Fibroblast of peridontal ligament (primary cell): ENCODE measurements at regions not wholly inside any gene's neighbourhood (a gene's known extent, or its start where the extent isn't known, plus 50 kb on each side); places are given as distances from the start of the nearest gene placed in this dataset.

Experiments used
- DNase-seq: peaks from one replicate; pipeline ENCODE4 v3.0.0-alpha.2; 2010; ENCODE audit errors: extremely low read depth

GRCh38 chr10:28250782-28251181, 52.1 kb downstream of the MPP7 start:
- peak; percentile 70 for DNase-seq

- DNase-seq = peak; percentile 13
These were observed 52.5 kb downstream of the MPP7 start for GRCh38 chr10:28250358-28250757.

GRCh38 chr10:28249512-28249911, 53.4 kb downstream of the MPP7 start:
- DNase-seq = no peak

- peak; percentile 64 for DNase-seq
These were observed 54.8 kb downstream of the MPP7 start for GRCh38 chr10:28248092-28248491.

GRCh38 chr10:28246023-28246422, 56.8 kb downstream of the MPP7 start:
- DNase-seq = no peak

- no peak for DNase-seq
These were observed 58.9 kb downstream of the MPP7 start for GRCh38 chr10:28243923-28244322.

GRCh38 chr10:28242555-28243204, 60.2 kb downstream of the MPP7 start:
- no peak for DNase-seq

- DNase-seq = peak; percentile 89
These were observed 61.0 kb downstream of the MPP7 start for GRCh38 chr10:28241741-28242399.

- no peak for DNase-seq
These were observed 62.5 kb downstream of the MPP7 start for GRCh38 chr10:28240400-28240799.

GRCh38 chr10:28236591-28236990, 66.3 kb downstream of the MPP7 start:
- DNase-seq = no peak

- no peak for DNase-seq
These were observed 82.1 kb downstream of the MPP7 start for GRCh38 chr10:28220811-28221210.

- peak; percentile 61 for DNase-seq
These were observed 83.6 kb downstream of the MPP7 start for GRCh38 chr10:28219251-28219650.

GRCh38 chr10:28217848-28218247, 85.0 kb downstream of the MPP7 start:
- peak; percentile 97 for DNase-seq

- DNase-seq = no peak
These were observed 86.9 kb downstream of the MPP7 start for GRCh38 chr10:28215930-28216329.

- no peak for DNase-seq
These were observed 88.6 kb downstream of the MPP7 start for GRCh38 chr10:28214219-28214618.

GRCh38 chr10:28211759-28212158, 91.1 kb downstream of the MPP7 start:
- no peak for DNase-seq

GRCh38 chr10:28207799-28208198, 95.1 kb downstream of the MPP7 start:
- DNase-seq = no peak

- peak; percentile 41 for DNase-seq
These were observed 99.9 kb downstream of the MPP7 start for GRCh38 chr10:28202941-28203352.

- DNase-seq = peak; percentile 98
These were observed 101.2 kb downstream of the MPP7 start for GRCh38 chr10:28201410-28202400.

GRCh38 chr10:28200775-28201174, 102.1 kb downstream of the MPP7 start:
- DNase-seq = peak; percentile 36

- peak; percentile 23 for DNase-seq
These were observed 102.9 kb downstream of the MPP7 start for GRCh38 chr10:28199941-28200340.

- peak; percentile 22 for DNase-seq
These were observed 112.7 kb downstream of the MPP7 start for GRCh38 chr10:28190196-28190595.
